H1 (cell line): ENCODE measurements at regions not wholly inside any gene's neighbourhood (a gene's known extent, or its start where the extent isn't known, plus 50 kb on each side); places are given as distances from the start of the nearest gene placed in this dataset.

ENCODE experiments used
- CTCF ChIA-PET: fragments of 300-600 bp; sonication (Branson Sonifier 250); formaldehyde crosslinking; loops from one replicate; lab custom pipeline; 2021; ENCODE audit not compliant: partially characterized antibody; lab: Charles Lee
- POLR2A ChIA-PET: fragments of 300-600 bp; sonication (Branson Sonifier 250); formaldehyde crosslinking; loops from one replicate; lab custom pipeline; 2021; ENCODE audit warnings: inconsistent platforms; ENCODE audit not compliant: partially characterized antibody; lab: Charles Lee
- DNase-seq, 2 experiments: peaks; one replicate each; pipeline versions ENCODE4 v3.0.0 to v3.0.0-alpha.2; 2010 to 2022; ENCODE audit warnings: low spot score in 2 of 2, low read depth in 1 of 2, mixed read lengths in 1 of 2
- FAIRE-seq: peaks from 2 replicates; lab custom pipeline; 2011; peaks lifted over from hg19 to GRCh38; lab: Jason Lieb, UNC
- H2AFZ ChIP-seq: 2 replicates; pipeline ENCODE4 v1.8.1; 2012; ENCODE audit warnings: low read length, inconsistent platforms
- H2AK5ac ChIP-seq: 2 replicates; pipeline ENCODE4 v1.6.1; 2013; ENCODE audit warnings: low read depth, low read length
- H2BK120ac ChIP-seq: replicated peaks from 2 replicates; pipeline ENCODE3; 2013; ENCODE audit warnings: low read depth, low read length, inconsistent platforms
- H2BK12ac ChIP-seq: 2 replicates; pipeline ENCODE4 v1.6.1; 2013; ENCODE audit warnings: low read depth, low read length
- H2BK15ac ChIP-seq: 2 replicates; pipeline ENCODE4 v1.6.1; 2013; ENCODE audit warnings: low read length
- H2BK20ac ChIP-seq: 2 replicates; pipeline ENCODE4 v1.6.1; 2013; ENCODE audit warnings: low read length
- H2BK5ac ChIP-seq: 2 replicates; pipeline ENCODE4 v1.6.1; 2013; ENCODE audit warnings: low read depth, low read length
- H3K14ac ChIP-seq: 2 replicates; pipeline ENCODE4 v1.6.1; 2013; ENCODE audit warnings: inconsistent platforms; ENCODE audit not compliant: insufficient read length
- H3K18ac ChIP-seq: 2 replicates; pipeline ENCODE4 v1.6.1; 2013; ENCODE audit warnings: low read length; ENCODE audit errors: extremely low read depth
- H3K23ac ChIP-seq: 2 replicates; pipeline ENCODE4 v1.6.1; 2013; ENCODE audit warnings: inconsistent platforms; ENCODE audit not compliant: insufficient read length
- H3K23me2 ChIP-seq: 2 replicates; pipeline ENCODE4 v1.6.1; 2013; ENCODE audit warnings: low read depth, low read length
- H3K27ac ChIP-seq: 2 replicates; pipeline ENCODE4 v1.6.1; 2011; ENCODE audit warnings: low read depth, low read length, inconsistent platforms
- H3K27me3 ChIP-seq, 4 experiments: replicated peaks in 1 of 4; 1 replicate in 1 of 4; 2 replicates in 3 of 4; pipeline versions ENCODE4 v1.6.1 to v1.8.1; 2011 to 2013; ENCODE audit warnings: low read length in 3 of 4, mild to moderate bottlenecking in 3 of 4, inconsistent platforms in 2 of 4, mixed read lengths in 2 of 4, moderate library complexity in 1 of 4; ENCODE audit not compliant: control insufficient read depth in 3 of 4, insufficient read depth in 3 of 4; ENCODE audit errors: extremely low read depth in 1 of 4
- H3K36me3 ChIP-seq, 4 experiments: 2 replicates each; pipeline versions ENCODE4 v1.6.1 to v1.8.1; 2011 to 2013; ENCODE audit warnings: mild to moderate bottlenecking in 4 of 4, low read length in 3 of 4, moderate library complexity in 2 of 4, control low read depth in 1 of 4, inconsistent platforms in 1 of 4; ENCODE audit not compliant: insufficient read depth in 4 of 4, control insufficient read depth in 2 of 4
- H3K4ac ChIP-seq: replicated peaks from 2 replicates; pipeline ENCODE3; 2013; ENCODE audit warnings: low read length, low read depth, mixed read lengths, inconsistent platforms; ENCODE audit not compliant: insufficient read length
- H3K4me1 ChIP-seq, 4 experiments: replicated peaks in 1 of 4; 1 replicate in 1 of 4; 2 replicates in 3 of 4; pipeline versions ENCODE4 v1.6.1 to v1.8.1; 2011 to 2013; ENCODE audit warnings: low read length in 3 of 4, inconsistent platforms in 2 of 4, mixed read lengths in 1 of 4; ENCODE audit not compliant: insufficient read depth in 4 of 4, control insufficient read depth in 3 of 4
- H3K4me2 ChIP-seq, 2 experiments: 2 replicates each; pipeline versions ENCODE4 v1.6.1 to v1.8.1; 2011 to 2013; ENCODE audit warnings: low read depth in 2 of 2, low read length in 2 of 2, control low read depth in 1 of 2, inconsistent platforms in 1 of 2, mild to moderate bottlenecking in 1 of 2; ENCODE audit not compliant: insufficient read depth in 1 of 2
- H3K4me3 ChIP-seq, 4 experiments: fragments of 200-600, 300-600 bp in 1 of 4; sonication (generic), shearing (Covaris generic), sonication (Bioruptor Twin) in 1 of 4; 2 replicates each; pipeline versions ENCODE4 v1.5.1 to v1.8.1; 2011 to 2016; ENCODE audit warnings: low read length in 4 of 4, low read depth in 3 of 4, control low read depth in 2 of 4, inconsistent platforms in 2 of 4, mild to moderate bottlenecking in 2 of 4, mixed read lengths in 1 of 4, moderate library complexity in 1 of 4; ENCODE audit not compliant: insufficient read depth in 2 of 4; ENCODE audit errors: extremely low read depth in 1 of 4
- H3K56ac ChIP-seq: replicated peaks from 2 replicates; pipeline ENCODE3; 2013; ENCODE audit warnings: low read depth, mild to moderate bottlenecking, mixed read lengths, low read length, inconsistent platforms; ENCODE audit not compliant: insufficient read length
- H3K79me1 ChIP-seq: 2 replicates; pipeline ENCODE4 v1.6.1; 2013; ENCODE audit warnings: low read depth, low read length, control low read depth
- H3K79me2 ChIP-seq, 2 experiments: 2 replicates each; pipeline versions ENCODE4 v1.6.1 to v1.8.1; 2012 to 2013; ENCODE audit warnings: low read length in 2 of 2, mild to moderate bottlenecking in 2 of 2, inconsistent platforms in 1 of 2; ENCODE audit not compliant: insufficient read depth in 2 of 2, control insufficient read depth in 1 of 2
- H3K9ac ChIP-seq, 4 experiments: replicated peaks in 1 of 4; 1 replicate in 1 of 4; 2 replicates in 3 of 4; pipeline versions ENCODE4 v1.6.1 to v1.8.1; 2011 to 2013; ENCODE audit warnings: low read depth in 3 of 4, low read length in 3 of 4, control low read depth in 2 of 4, mild to moderate bottlenecking in 2 of 4, moderate library complexity in 2 of 4, inconsistent platforms in 1 of 4; ENCODE audit errors: extremely low read depth in 1 of 4
- H3K9me3 ChIP-seq, 2 experiments: 2 replicates each; pipeline versions ENCODE4 v1.6.1 to v1.8.1; 2012 to 2013; ENCODE audit warnings: mild to moderate bottlenecking in 2 of 2, moderate library complexity in 2 of 2, control low read depth in 1 of 2, inconsistent platforms in 1 of 2, low read depth in 1 of 2, low read length in 1 of 2, mixed read lengths in 1 of 2; ENCODE audit not compliant: insufficient read depth in 2 of 2
- H4K20me1 ChIP-seq, 2 experiments: replicated peaks in 1 of 2; 2 replicates each; pipeline versions ENCODE3 to v1.8.1; 2011 to 2013; ENCODE audit warnings: inconsistent platforms in 2 of 2, low read length in 2 of 2, mild to moderate bottlenecking in 1 of 2; ENCODE audit not compliant: insufficient read depth in 2 of 2, control insufficient read depth in 1 of 2
- H4K5ac ChIP-seq: 2 replicates; pipeline ENCODE4 v1.6.1; 2013; ENCODE audit warnings: low read length, low read depth, mixed read lengths, inconsistent platforms; ENCODE audit not compliant: insufficient read length
- H4K8ac ChIP-seq: 2 replicates; pipeline ENCODE4 v1.8.0; 2013; ENCODE audit warnings: mild to moderate bottlenecking, moderate library complexity, low read length, inconsistent platforms; ENCODE audit not compliant: insufficient read depth; ENCODE audit errors: extremely low read depth
- H4K91ac ChIP-seq: replicated peaks from 2 replicates; pipeline ENCODE3; 2013; ENCODE audit warnings: low read length, mixed read lengths, inconsistent platforms; ENCODE audit not compliant: insufficient read length
- CBX5 ChIP-seq: fragments of 300-800, 300-1000 bp; sonication (generic); IDR thresholded peaks from 2 replicates; pipeline ENCODE4 v1.7.1; 2016; ENCODE audit warnings: antibody characterized with exemption, low read length, low read depth
- EGR1 ChIP-seq: IDR thresholded peaks from 2 replicates; pipeline ENCODE4 v1.6.1; 2011; ENCODE audit warnings: low read depth, low read length, borderline replicate concordance
- GTF2F1 ChIP-seq: IDR thresholded peaks from 2 replicates; pipeline ENCODE4 v1.6.1; 2012; ENCODE audit warnings: low read depth, low read length, improper control_type of control experiment, borderline replicate concordance
- RNF2 ChIP-seq: fragments of 200-900, 300-1000 bp; sonication (generic); IDR thresholded peaks from 2 replicates; pipeline ENCODE4 v1.7.1; 2016; ENCODE audit warnings: borderline replicate concordance, low read depth, mild to moderate bottlenecking, antibody characterized with exemption, low read length; ENCODE audit not compliant: poor library complexity, severe bottlenecking; ENCODE audit errors: missing control alignments
- SIN3A ChIP-seq, 2 experiments: IDR thresholded peaks in 1 of 2; conservative IDR thresholded peaks in 1 of 2; 2 replicates each; pipeline ENCODE4 v1.6.1; 2011 to 2012; ENCODE audit warnings: low read length in 2 of 2, improper control_type of control experiment in 1 of 2, low read depth in 1 of 2, mild to moderate bottlenecking in 1 of 2
- SIRT6 ChIP-seq: IDR thresholded peaks from one replicate; pipeline ENCODE4 v1.7.1; 2012; ENCODE audit warnings: low read length, inconsistent platforms
- SP1 ChIP-seq: IDR thresholded peaks from 2 replicates; pipeline ENCODE4 v1.6.1; 2011; ENCODE audit warnings: low read depth, low read length
- SRF ChIP-seq: IDR thresholded peaks from 2 replicates; pipeline ENCODE4 v1.6.1; 2011; ENCODE audit warnings: mild to moderate bottlenecking, low read depth, low read length, moderate library complexity
- WGBS, 2 experiments: shearing (Covaris generic) in 1 of 2; methylation state at CpG; one replicate each; pipeline versions ENCODE4 v1.1.6 to v1.1.7; 2013 to 2015; ENCODE audit warnings: low lambda C conversion rate in 2 of 2, mixed read lengths in 2 of 2, inconsistent platforms in 1 of 2, low coverage in 1 of 2, missing lambda C conversion rate in 1 of 2; ENCODE audit not compliant: insufficient replicate concordance in 2 of 2, insufficient coverage in 1 of 2, insufficient read length in 1 of 2; ENCODE audit errors: extremely low coverage in 1 of 2, missing lambda C conversion rate in 1 of 2; 5-methylcytosine and 5-hydroxymethylcytosine counted together

- no peak overlapping the region for H3K4me2 ChIP-seq
- CTCF ChIA-PET, result no interaction called here
These were observed 577.4 kb upstream of the INTU start for GRCh38 chr4:127055357-127055756.

More at GRCh38 chr4:127055357-127055756, 577.4 kb upstream of the INTU start:
- no peaks in the 10 kb centered on the region for H4K20me1 ChIP-seq
- H3K27ac ChIP-seq, result no peak overlapping the region
- H3K79me2 ChIP-seq, result no peaks in the 10 kb centered on the region
- H2BK12ac ChIP-seq, result no peak overlapping the region
- 100% methylated on average over 1 of the region's 1 CpG; no CpG with 5 or more reads in 1 of the 2 experiments for WGBS, 2 experiments
- no peak overlapping the region for H2BK15ac ChIP-seq
- no peaks in the 10 kb centered on the region for H3K9me3 ChIP-seq
- H4K8ac ChIP-seq, result no peak overlapping the region
- no peaks in the 10 kb centered on the region for H3K79me1 ChIP-seq
- no peak for DNase-seq
- no peaks in the 10 kb centered on the region for H3K27me3 ChIP-seq
- H2BK5ac ChIP-seq, result no peak overlapping the region
- H3K23ac ChIP-seq, result no peak overlapping the region
- FAIRE-seq, result no peak
- no peaks in the 10 kb centered on the region for H3K36me3 ChIP-seq
- H3K4me1 ChIP-seq, result no peaks in the 10 kb centered on the region
- H3K9ac ChIP-seq, result no peak overlapping the region
- no peak overlapping the region for H3K4me3 ChIP-seq
- POLR2A ChIA-PET, result no interaction called here
- no peak overlapping the region for H2BK20ac ChIP-seq
- H4K5ac ChIP-seq, result no peak overlapping the region
- no peak overlapping the region for H3K56ac ChIP-seq
- H4K91ac ChIP-seq, result no peak overlapping the region
- peak overlapping the region; percentile 59 for H2BK120ac ChIP-seq
- no peak overlapping the region for H3K14ac ChIP-seq
- no peak overlapping the region for H2AK5ac ChIP-seq
- H3K18ac ChIP-seq, result no peak overlapping the region
- no peak overlapping the region for H3K4ac ChIP-seq
- H3K23me2 ChIP-seq, result no peaks in the 10 kb centered on the region
- no peak for TF ChIP-seq GTF2F1
- TF ChIP-seq EGR1, result no peak
- TF ChIP-seq SIRT6, result no peak
- no peak for TF ChIP-seq CBX5
- no peak for TF ChIP-seq SP1
- TF ChIP-seq SIN3A (conservative IDR thresholded peaks at IDR 0.05 in 1 of 2, IDR thresholded peaks at IDR 0.05 in 1 of 2; ENCODE audit: low read depth in 1 of 2, low read length in 2 of 2), result no peak
- TF ChIP-seq RNF2, result no peak
- TF ChIP-seq SRF, result no peak
- no peak overlapping the region for H2AFZ ChIP-seq
